ENCODE measurements at regions not wholly inside any gene's neighbourhood (a gene's known extent, or its start where the extent isn't known, plus 50 kb on each side); places are given as distances from the start of the nearest gene placed in this dataset.

DNA sequence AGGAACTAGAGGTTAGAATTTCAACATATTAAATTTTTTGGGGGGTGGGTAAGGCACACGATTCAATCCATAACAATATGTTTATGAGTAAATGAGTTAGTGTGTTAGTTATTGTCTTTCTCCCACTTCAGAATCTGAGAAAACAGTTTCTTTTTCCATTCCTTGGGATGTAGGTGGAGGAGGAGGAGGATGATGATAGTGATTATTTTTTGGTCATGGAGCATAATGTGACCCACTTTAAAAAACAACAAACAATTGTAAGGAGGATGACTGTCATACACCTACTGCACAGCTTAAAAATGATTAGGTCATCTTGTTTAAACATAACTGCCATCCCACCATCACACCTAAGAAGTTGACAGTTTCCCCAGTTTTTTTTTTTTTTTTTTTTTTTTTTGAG is 148.7 kb downstream of the CDRT15L2 start:
- TF ChIP-seq, protein P1, sequence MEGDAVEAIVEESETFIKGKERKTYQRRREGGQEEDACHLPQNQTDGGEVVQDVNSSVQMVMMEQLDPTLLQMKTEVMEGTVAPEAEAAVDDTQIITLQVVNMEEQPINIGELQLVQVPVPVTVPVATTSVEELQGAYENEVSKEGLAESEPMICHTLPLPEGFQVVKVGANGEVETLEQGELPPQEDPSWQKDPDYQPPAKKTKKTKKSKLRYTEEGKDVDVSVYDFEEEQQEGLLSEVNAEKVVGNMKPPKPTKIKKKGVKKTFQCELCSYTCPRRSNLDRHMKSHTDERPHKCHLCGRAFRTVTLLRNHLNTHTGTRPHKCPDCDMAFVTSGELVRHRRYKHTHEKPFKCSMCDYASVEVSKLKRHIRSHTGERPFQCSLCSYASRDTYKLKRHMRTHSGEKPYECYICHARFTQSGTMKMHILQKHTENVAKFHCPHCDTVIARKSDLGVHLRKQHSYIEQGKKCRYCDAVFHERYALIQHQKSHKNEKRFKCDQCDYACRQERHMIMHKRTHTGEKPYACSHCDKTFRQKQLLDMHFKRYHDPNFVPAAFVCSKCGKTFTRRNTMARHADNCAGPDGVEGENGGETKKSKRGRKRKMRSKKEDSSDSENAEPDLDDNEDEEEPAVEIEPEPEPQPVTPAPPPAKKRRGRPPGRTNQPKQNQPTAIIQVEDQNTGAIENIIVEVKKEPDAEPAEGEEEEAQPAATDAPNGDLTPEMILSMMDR (IDR thresholded peaks at IDR 0.05; ENCODE audit: poor library complexity): no peak
- TF ChIP-seq EZH2phosphoT487 (IDR thresholded peaks at IDR 0.05; ENCODE audit: low read depth, severe bottlenecking, unreplicated experiment) (no peak), EZH2 (IDR thresholded peaks at IDR 0.05; ENCODE audit: borderline replicate concordance) (no peak)

Data from hepatocyte (in vitro differentiated cells).